DND-41 (cell line): ENCODE measurements at regions not wholly inside any gene's neighbourhood (a gene's known extent, or its start where the extent isn't known, plus 50 kb on each side); places are given as distances from the start of the nearest gene placed in this dataset.

ENCODE experiments used
- ATAC-seq: fragments of 200-7000 bp; cut with Tn5 transposase; 3 replicates; pipeline ENCODE4 v1.9.1; 2021; ENCODE audit warnings: low read depth; ENCODE audit not compliant: insufficient read depth
- DNase-seq: peaks from one replicate; pipeline ENCODE4 v3.0.0-alpha.2; 2020
- H2AFZ ChIP-seq: 2 replicates; pipeline ENCODE4 v1.6.0; 2012; ENCODE audit warnings: low read depth, low read length
- H3K27ac ChIP-seq: 2 replicates; pipeline ENCODE4 v1.5.1; 2012; ENCODE audit warnings: low read length, inconsistent platforms
- H3K27me3 ChIP-seq: fragments of 200-600 bp; sonication (generic); 2 replicates; pipeline ENCODE4 v1.6.0; 2012; ENCODE audit warnings: low read length, mild to moderate bottlenecking, inconsistent platforms; ENCODE audit not compliant: insufficient read depth, poor library complexity
- H3K36me3 ChIP-seq: 2 replicates; pipeline ENCODE4 v1.5.1; 2012; ENCODE audit warnings: low read length, inconsistent platforms; ENCODE audit not compliant: insufficient read depth
- H3K4me1 ChIP-seq: 2 replicates; pipeline ENCODE4 v1.5.1; 2012; ENCODE audit warnings: mild to moderate bottlenecking, low read length; ENCODE audit not compliant: insufficient read depth
- H3K4me2 ChIP-seq: 2 replicates; pipeline ENCODE4 v1.6.0; 2012; ENCODE audit warnings: mild to moderate bottlenecking, moderate library complexity, low read length, inconsistent platforms; ENCODE audit not compliant: insufficient read depth
- H3K4me3 ChIP-seq, 2 experiments: fragments of 200-600 bp in 1 of 2; shearing (Covaris generic) in 1 of 2; 2 replicates each; pipeline ENCODE4 v1.5.1; 2012 to 2016; ENCODE audit warnings: inconsistent platforms in 2 of 2, low read length in 2 of 2, mild to moderate bottlenecking in 2 of 2, low read depth in 1 of 2, moderate library complexity in 1 of 2
- H3K79me2 ChIP-seq: 2 replicates; pipeline ENCODE4 v1.6.0; 2012; ENCODE audit warnings: low read length, inconsistent platforms; ENCODE audit not compliant: insufficient read depth
- H3K9ac ChIP-seq: 2 replicates; pipeline ENCODE4 v1.6.0; 2012; ENCODE audit warnings: low read depth, mild to moderate bottlenecking, inconsistent platforms, low read length, moderate library complexity
- H3K9me3 ChIP-seq: 2 replicates; pipeline ENCODE4 v1.5.1; 2012; ENCODE audit warnings: low read length, moderate library complexity, mild to moderate bottlenecking, inconsistent platforms; ENCODE audit not compliant: insufficient read depth, severe bottlenecking
- H4K20me1 ChIP-seq: 2 replicates; pipeline ENCODE4 v1.6.0; 2012; ENCODE audit warnings: low read length; ENCODE audit not compliant: insufficient read depth
- CTCF ChIP-seq: IDR thresholded peaks from 2 replicates; pipeline ENCODE4 v1.5.1; 2012; ENCODE audit warnings: borderline replicate concordance, low read length, moderate library complexity, mild to moderate bottlenecking; ENCODE audit not compliant: poor library complexity, severe bottlenecking; ENCODE audit errors: extremely low read depth
- EZH2 ChIP-seq: IDR thresholded peaks from 3 replicates; pipeline ENCODE4 v1.6.1; 2012; ENCODE audit warnings: borderline replicate concordance, low read depth, mild to moderate bottlenecking, moderate library complexity, low read length, inconsistent platforms; ENCODE audit not compliant: severe bottlenecking

DNA sequence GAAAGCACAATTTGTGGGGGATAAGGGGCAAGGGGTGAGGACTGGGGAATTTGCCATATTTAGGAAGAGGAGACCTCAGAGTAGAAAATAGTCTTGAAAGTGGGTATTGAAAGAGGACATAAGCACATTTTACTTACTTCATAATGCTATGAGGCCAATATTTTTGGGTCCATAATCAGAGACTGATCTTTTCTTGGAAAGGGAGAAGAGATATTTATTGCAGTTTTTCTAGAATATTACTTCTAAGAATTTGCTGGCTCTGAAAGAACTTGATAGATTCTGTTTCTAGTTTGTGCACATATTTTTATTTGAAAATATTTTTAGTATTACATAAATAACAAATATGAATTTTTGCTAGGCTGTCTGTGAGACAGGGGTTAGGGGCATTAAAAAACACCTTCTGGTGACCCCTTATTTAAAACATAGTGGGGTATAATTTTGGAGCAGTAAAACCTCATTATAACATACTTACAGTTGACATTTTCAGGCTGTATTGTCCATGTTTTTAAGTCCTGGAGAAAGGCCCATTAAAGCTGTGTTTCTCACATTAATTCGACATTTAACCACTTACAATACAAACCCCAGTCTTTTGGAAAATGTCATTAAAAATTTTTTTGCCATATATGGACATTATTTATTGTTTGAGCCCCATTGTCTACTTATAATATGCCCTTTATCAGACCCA, 118.9 kb upstream of the NFIB start:
- Histone ChIP-seq H3K9ac (no peak overlapping the region), H3K4me3 (no peak overlapping the region), H3K36me3 (no peaks in the 10 kb centered on the region), H3K27me3 (no peaks in the 10 kb centered on the region), H3K79me2 (no peaks in the 10 kb centered on the region), H3K4me1 (no peaks in the 10 kb centered on the region), H2AFZ (no peak overlapping the region), H3K9me3 (no peaks in the 10 kb centered on the region), H4K20me1 (no peaks in the 10 kb centered on the region), H3K4me2 (no peak overlapping the region), H3K27ac (no peak overlapping the region)
- ATAC-seq (no peak), DNase-seq (no peak)
- TF ChIP-seq EZH2 (no peak), CTCF (no peak)

DNA sequence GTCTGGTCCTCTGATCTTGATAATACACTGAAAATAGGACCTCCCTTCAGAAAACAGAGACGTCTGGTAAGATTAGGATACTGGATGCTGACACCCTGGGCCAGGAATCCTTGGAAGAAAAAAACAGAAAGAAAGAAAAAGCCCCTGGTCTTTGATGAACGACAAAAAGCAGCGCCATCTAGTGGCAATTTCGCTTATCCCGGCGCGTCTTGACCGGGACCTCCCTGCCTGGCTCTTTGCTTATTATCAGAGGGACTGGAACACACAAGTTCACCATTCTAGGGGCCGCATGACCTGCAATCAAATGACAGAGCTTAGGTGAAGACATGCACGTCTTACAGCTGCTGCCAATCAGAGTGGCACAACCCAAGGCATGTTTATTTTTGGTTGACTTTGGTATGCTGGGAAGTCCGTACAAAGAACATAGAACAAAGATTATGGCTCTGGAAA, 114.9 kb upstream of the NFIB start:
- TF ChIP-seq CTCF (peak; percentile 71), EZH2 (no peak)
- Histone ChIP-seq H2AFZ (no peak overlapping the region), H3K9ac (no peak overlapping the region)

DNA sequence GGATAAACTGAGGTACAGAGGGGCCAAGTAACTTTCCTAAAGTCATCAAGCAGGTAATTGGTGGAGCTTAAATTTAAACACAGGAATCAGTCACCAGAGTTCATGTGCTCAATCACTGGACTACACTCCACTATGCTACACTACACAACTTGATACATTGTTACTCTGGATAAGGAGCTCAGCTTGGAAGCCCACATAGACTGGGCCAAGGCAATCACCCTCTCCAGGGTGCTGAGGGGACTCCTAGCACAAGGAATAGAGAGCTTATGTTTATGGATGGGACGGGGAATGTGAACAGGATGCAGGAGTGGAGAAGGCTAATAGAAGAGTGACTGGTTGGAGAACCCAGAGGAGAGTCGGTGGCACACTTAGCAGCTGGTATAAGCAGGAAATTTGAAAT, 113.5 kb upstream of the NFIB start:
- ATAC-seq (no peak), DNase-seq (no peak)
- Histone ChIP-seq H3K9me3 (no peaks in the 10 kb centered on the region), H3K9ac (no peak overlapping the region), H3K36me3 (no peaks in the 10 kb centered on the region), H2AFZ (no peak overlapping the region), H3K4me1 (no peaks in the 10 kb centered on the region), H3K4me2 (no peak overlapping the region), H3K27ac (no peak overlapping the region), H3K4me3 (no peak overlapping the region), H3K79me2 (no peaks in the 10 kb centered on the region), H4K20me1 (no peaks in the 10 kb centered on the region), H3K27me3 (no peaks in the 10 kb centered on the region)
- TF ChIP-seq CTCF (no peak), EZH2 (no peak)

More for the DNA sequence above, 114.9 kb upstream of the NFIB start:
- no peaks in the 10 kb centered on the region for H3K9me3 ChIP-seq
- peak; percentile 60; the same call in 1 of the 3 replicates for ATAC-seq
- H3K4me2 ChIP-seq = no peak overlapping the region
- H3K36me3 ChIP-seq = no peaks in the 10 kb centered on the region
- no peaks in the 10 kb centered on the region for H3K79me2 ChIP-seq
- peak; percentile 44 for DNase-seq
- no peak overlapping the region for H3K27ac ChIP-seq
- H4K20me1 ChIP-seq = no peaks in the 10 kb centered on the region
- H3K27me3 ChIP-seq = no peaks in the 10 kb centered on the region
- H3K4me3 ChIP-seq = no peak overlapping the region
- H3K4me1 ChIP-seq = no peaks in the 10 kb centered on the region
